HG03159 (cell line): ENCODE measurements at regions not wholly inside any gene's neighbourhood (a gene's known extent, or its start where the extent isn't known, plus 50 kb on each side); places are given as distances from the start of the nearest gene placed in this dataset.

Experiments used
- ATAC-seq: cut with Tn5 transposase; IDR thresholded peaks from one replicate; pipeline ENCODE4 v1.9.1; 2021; ENCODE audit warnings: mild to moderate bottlenecking, moderate library complexity; ENCODE audit not compliant: unreplicated experiment

DNA sequence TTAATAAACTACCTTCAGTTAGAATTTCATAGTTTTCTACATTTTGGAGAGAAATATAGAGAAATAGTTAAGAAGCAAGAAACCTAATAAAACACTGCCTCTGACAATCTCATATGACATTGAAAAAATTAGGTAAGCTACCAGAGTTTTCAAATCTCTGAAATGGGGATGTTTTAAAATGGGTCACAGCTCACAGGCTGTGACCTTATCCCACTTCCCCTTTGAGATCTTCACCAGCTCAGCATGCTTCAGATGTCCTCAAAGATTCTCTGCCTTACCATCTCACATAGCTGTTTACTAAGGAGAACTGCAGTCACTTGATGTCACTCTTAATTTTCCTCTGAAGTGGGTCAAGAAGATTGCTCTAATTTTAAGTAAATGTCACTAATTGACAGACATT, 717.8 kb downstream of the JRKL start:
- no peak for ATAC-seq

DNA sequence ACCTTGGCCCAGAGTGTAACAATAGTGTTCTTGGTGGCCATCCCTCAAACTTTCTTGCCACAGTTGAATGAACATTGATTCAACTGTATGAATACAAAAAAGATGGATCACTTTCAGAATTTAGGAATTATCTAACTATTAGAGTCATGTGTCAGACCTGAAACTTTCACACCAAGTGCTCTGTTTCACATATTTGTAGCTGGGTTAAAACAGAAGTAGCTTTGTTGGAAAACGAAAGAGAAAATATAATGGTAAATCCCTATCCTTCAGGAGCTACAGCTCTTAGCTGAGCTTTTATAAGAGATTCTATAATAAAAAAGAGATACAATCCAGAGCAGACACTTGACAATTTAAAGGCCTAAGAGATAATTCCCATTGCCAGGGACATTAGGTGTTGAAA, 719.3 kb downstream of the JRKL start:
- no peak for ATAC-seq

DNA sequence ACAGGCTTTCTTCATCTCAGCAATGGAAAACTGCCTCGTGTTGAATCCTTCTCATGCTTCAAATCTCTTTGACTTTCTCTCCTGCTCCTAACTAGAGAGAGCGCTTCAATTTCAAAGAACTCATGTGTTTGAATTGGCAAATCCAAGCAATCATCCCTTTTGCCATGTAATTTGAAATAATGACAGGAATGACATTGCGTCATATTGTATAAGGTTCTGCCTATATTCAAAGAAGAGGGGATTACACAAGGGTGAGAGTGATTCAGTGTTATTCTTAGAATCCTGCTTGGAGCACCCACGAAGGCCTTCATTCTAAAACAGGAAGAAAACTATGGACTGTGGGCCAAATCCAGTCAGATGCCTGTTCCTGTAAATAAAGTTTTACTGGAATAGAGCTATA, 720.6 kb downstream of the JRKL start:
- no peak for ATAC-seq

DNA sequence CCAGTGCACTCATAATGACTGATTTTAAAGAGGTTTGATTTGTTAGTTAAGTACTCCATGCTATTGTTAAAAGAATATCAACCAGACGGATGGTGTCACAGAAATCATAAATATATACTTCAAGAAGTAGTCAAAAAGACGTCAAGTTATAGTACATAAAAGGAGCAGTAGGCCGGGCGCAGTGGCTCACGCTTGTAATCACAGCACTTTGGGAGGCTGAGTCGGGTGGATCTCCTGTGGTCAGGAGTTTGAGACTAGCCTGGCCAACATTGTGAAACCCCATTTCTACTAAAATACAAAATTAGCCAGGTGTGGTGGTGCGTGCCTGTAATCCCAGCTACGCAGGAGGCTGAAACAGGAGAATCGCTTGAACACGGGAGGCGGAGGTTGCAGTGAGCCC, 721.7 kb downstream of the JRKL start:
- ATAC-seq: no peak

- no peak for ATAC-seq
These were observed 728.9 kb downstream of the JRKL start for GRCh38 chr11:97118614-97119200.

GRCh38 chr11:97123237-97123636, 733.4 kb downstream of the JRKL start:
- ATAC-seq: no peak

- no peak for ATAC-seq
These were observed 746.3 kb downstream of the JRKL start for GRCh38 chr11:97136067-97136466.

DNA sequence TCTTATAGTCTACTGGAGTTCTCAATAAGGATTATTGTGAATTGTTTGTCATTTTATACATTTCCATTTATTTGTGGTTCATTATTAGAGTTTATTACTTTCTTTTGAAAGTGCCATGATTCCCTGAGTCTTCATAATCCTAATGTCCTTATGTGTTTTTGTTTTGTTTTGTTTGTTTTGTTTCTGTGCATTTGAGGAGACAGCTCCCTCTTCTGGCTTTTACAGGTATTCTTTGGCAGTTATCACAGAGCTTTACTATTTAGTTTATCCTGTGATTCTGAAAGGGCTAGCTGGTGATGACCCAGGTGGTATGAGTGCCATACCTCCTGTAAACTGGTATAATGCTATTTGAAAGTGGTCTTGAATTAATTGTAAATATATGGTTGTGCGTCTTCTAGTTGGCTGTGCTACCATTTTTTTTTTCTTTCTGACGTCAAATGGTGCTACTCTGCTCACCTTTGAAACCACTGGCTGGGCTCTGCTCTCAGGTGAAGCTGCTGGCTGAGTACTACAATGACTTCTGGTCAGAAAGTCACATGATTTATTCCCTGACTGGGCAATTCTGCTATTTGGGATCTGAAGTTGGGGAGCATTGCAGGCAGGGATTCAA, 751.2 kb downstream of the JRKL start:
- no peak for ATAC-seq

GRCh38 chr11:97143463-97143862, 753.6 kb downstream of the JRKL start:
- no peak for ATAC-seq

GRCh38 chr11:97149741-97150140, 759.9 kb downstream of the JRKL start:
- ATAC-seq: no peak

GRCh38 chr11:97157221-97157740, 767.5 kb downstream of the JRKL start:
- no peak for ATAC-seq

- ATAC-seq: no peak
These were observed 768.4 kb downstream of the JRKL start for GRCh38 chr11:97158243-97158642.

GRCh38 chr11:97163631-97164191, 773.9 kb downstream of the JRKL start:
- no peak for ATAC-seq

- ATAC-seq: no peak
These were observed 812.2 kb downstream of the JRKL start for GRCh38 chr11:97201743-97202612.

DNA sequence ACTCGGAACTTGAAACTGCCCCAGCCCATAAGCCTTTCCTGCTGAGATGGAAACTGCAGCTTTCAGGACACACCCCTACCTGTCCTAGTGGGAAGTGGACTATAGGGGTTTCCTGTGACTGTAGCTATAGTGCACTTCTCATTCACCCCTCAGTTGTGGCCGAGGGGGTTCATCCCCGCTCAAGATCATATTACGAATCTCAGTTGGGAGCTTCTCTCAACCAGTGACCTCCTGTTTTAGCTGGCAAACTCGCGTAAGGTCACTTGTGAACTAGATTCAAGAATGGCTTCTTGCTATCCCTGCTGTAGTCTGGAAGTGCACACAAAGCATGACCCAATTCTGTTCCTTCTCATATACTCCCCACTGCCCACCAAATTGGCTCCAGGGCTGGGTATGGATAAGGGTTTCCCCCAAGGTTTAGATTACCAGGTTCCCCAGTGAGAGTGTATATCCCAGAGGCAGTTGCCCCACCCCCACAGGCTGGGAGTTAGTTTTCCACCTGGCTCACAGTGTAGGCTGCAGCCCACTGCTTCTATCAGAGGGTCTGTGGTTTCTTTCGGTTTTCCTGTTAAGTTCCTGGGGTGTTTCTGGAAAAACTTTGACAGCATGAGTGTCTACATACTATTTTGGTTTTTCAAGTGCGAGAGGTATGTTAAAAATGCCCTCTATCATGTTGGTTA, 812.9 kb downstream of the JRKL start:
- ATAC-seq: no peak

DNA sequence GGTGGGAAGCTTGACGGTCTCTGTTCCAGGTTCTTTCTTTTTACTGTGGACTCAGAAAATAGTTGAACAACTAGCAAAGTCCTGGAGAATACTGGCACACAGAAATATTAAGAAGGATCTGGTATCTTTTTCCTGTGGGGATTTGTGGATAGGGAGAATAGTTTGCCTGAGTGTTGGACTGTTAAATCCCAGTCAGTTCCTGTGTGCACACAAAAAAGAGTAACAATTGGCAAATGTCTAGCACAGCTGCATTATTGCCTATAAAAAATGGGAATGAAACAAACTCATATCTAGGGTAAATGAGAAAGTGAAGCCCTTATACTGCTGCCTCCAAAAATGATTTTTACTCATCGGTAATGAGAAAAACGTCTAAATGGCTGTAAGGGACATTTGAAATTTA, 828.2 kb downstream of the JRKL start:
- no peak for ATAC-seq

GRCh38 chr11:97223647-97224046, 833.8 kb downstream of the JRKL start:
- ATAC-seq: no peak

DNA sequence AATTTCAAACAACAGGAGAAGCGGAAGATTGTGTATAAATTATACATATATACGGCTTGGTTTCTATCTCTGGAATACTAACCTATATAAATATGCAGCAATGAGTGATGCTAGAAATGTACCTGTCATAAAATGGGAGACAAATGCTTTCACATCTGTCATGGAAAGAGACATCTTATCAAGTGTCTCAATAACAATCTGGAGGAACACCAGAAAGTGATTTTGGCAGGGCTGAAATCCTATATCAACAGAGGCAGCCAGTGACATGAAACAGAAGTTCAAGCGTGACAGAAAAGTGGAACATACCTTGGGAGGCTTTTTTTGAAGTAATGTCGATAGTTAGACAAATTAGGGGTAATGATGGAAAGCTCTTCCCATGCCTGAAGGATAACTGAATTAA, 834.6 kb downstream of the JRKL start:
- no peak for ATAC-seq

- no peak for ATAC-seq
These were observed 836.0 kb downstream of the JRKL start for GRCh38 chr11:97225794-97226193.

DNA sequence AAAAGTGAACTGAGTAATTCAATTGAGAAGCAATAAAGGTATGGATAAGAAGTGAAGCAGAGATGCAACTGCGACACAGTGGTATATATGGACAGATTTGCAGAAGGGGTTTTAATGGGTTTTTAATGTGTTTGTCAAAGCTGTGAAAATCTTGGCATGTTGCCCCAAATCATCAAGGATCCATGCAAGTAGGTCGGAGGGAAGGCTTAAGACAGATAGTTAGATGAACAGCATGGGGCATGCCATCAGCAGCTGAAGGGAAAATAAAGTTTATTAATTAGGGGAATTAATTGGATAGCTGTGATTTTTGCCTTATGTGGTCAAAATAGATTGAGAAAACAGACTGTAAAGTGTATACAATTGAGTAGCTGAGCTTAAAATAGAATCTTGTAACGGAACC, 840.1 kb downstream of the JRKL start:
- ATAC-seq: no peak

DNA sequence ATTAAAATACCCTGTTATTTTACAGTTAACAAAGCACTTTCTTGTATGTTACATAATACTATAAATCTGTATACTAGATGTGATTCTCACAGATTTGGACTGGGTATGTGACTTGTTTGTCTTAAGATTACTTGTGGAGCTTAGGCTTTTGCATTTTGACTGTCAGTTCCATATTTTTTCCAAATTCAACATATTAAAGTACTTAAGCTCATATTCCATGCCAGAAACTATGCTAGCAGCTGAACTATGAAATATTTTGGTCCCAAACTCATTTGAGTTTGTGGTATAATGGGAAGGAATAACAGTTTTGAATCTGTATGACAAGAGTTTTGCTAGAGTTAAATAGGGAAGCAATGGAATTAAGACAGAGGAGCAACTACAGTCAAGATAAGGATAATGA, 841.4 kb downstream of the JRKL start:
- no peak for ATAC-seq
